ENCODE measurements at regions not wholly inside any gene's neighbourhood (a gene's known extent, or its start where the extent isn't known, plus 50 kb on each side); places are given as distances from the start of the nearest gene placed in this dataset.

DNA sequence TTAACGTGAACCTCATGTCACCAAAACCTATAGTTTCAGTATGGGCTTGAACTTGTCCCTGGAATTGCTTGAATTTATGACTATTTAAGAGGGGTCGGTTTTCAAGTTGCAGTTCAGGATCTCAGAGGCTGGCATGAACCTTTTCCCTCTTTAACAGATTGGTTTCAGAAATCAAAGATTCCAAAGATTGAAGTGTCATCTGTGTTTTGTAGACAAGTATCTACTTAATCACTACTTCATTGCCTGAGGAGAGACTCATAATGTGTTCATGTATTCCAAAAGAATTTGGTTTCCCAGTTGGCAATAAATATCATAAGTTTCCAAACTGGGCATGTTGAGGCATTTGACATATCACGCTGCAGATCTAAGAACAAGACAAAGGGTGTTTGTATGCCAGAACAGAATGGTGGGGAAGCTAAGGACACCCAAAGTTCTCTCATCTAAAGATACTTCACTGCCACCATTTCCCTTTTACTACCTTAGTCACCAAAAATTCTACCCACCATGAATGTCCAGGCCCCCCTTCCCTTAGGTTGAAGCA, 199.5 kb downstream of the NUAK1 start:
- no peak overlapping the region for H3K4me3 ChIP-seq (ENCODE audit: low read length in 3 of 3)
- no peaks in the 10 kb centered on the region for H3K27me3 ChIP-seq (ENCODE audit: control insufficient read depth in 3 of 3, insufficient read depth in 3 of 3, low read length in 3 of 3)
- no peaks in the 10 kb centered on the region for H3K36me3 ChIP-seq (ENCODE audit: control insufficient read depth in 3 of 3, insufficient read depth in 3 of 3, low read length in 3 of 3)
- H3K9ac ChIP-seq (ENCODE audit: low read depth in 1 of 3, low read length in 3 of 3) = no peak overlapping the region
- H3K27ac ChIP-seq (ENCODE audit: low read depth, low read length) = no peak overlapping the region
- no peaks in the 10 kb centered on the region for H3K9me3 ChIP-seq (ENCODE audit: control insufficient read depth in 3 of 3, low read length in 3 of 3)
- peaks cover 16 to 19% (median 17%) of the 10 kb centered on the region in 3 donors for H3K4me1 ChIP-seq (ENCODE audit: control insufficient read depth in 3 of 3, insufficient read depth in 3 of 3, low read length in 3 of 3)

DNA sequence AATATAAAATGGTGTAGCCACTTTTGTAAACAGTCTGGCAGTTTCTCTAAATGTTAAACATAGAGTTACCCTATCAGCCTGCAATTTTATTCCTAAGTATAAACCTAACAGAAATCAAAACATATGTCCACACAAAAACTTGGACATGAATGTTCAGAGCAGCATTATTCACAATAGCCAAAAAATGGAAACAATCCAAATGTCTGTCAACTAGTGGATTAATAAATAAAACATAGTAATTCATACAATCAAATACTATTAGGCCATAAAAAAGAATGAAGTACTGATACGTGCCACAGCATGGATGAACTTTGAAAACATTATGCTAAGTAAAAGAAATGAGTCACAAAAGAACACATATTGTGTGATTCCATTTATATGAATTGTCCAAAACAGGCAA, 196.5 kb downstream of the NUAK1 start:
- H3K4me3 ChIP-seq (ENCODE audit: low read length in 3 of 3) = no peak overlapping the region
- no peak overlapping the region for H3K27ac ChIP-seq (ENCODE audit: low read depth, low read length)
- H3K4me1 ChIP-seq (ENCODE audit: control insufficient read depth in 3 of 3, insufficient read depth in 3 of 3, low read length in 3 of 3) = no peaks in the 10 kb centered on the region
- no peak overlapping the region for H3K9ac ChIP-seq (ENCODE audit: low read depth in 1 of 3, low read length in 3 of 3)
- H3K9me3 ChIP-seq (ENCODE audit: control insufficient read depth in 3 of 3, low read length in 3 of 3) = no peaks in the 10 kb centered on the region
- H3K27me3 ChIP-seq (ENCODE audit: control insufficient read depth in 3 of 3, insufficient read depth in 3 of 3, low read length in 3 of 3) = no peaks in the 10 kb centered on the region
- H3K36me3 ChIP-seq (ENCODE audit: control insufficient read depth in 3 of 3, insufficient read depth in 3 of 3, low read length in 3 of 3) = no peaks in the 10 kb centered on the region

DNA sequence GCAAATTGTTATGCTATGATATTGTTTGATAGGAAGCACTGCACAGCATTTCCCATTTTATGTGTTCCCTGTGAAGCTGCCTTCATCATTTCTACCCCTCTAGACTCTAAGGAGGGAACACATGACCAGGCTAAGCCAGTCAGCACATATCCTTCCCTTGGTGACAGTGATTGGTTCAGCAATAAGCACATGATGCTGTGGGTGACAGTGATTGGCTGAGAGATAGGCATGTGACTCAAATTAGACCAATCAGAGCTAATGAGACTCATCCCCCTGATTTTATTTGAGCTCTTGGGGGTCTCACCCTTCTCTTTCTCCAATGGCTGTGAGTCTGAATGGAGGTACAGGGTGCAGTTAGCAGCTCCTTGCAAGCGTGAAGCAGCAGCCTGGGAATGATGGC, 195.2 kb downstream of the NUAK1 start:
- no peak overlapping the region for H3K27ac ChIP-seq (ENCODE audit: low read depth, low read length)

DNA sequence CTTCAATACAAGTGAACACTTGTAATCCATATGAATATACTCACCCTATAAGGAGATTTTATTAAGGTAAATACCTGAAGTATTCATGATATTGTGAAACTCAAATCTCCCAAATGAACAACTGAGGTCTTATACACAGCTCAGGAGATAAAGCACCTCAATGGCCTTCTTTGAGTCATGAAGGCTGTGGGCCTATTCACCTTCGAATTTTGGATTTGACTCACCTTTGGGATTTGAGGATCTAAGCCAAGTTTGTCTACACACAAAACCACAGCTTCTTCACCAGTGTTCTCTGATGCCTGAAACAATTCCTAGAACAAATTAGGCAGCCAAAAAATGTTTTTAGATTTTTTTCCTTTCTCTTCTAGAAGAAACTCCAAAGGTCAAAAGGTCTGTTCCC, 194.1 kb downstream of the NUAK1 start:
- H3K9me3 ChIP-seq (ENCODE audit: control insufficient read depth in 3 of 3, low read length in 3 of 3) = no peaks in the 10 kb centered on the region
- H3K4me1 ChIP-seq (ENCODE audit: control insufficient read depth in 3 of 3, insufficient read depth in 3 of 3, low read length in 3 of 3) = peaks cover 0 to 9% (median 0%) of the 10 kb centered on the region in 3 donors
- H3K27me3 ChIP-seq (ENCODE audit: control insufficient read depth in 3 of 3, insufficient read depth in 3 of 3, low read length in 3 of 3) = no peaks in the 10 kb centered on the region
- H3K4me3 ChIP-seq (ENCODE audit: low read length in 3 of 3) = no peak overlapping the region
- H3K36me3 ChIP-seq (ENCODE audit: control insufficient read depth in 3 of 3, insufficient read depth in 3 of 3, low read length in 3 of 3) = no peaks in the 10 kb centered on the region
- no peak overlapping the region for H3K9ac ChIP-seq (ENCODE audit: low read depth in 1 of 3, low read length in 3 of 3)
- H3K27ac ChIP-seq (ENCODE audit: low read depth, low read length) = no peak overlapping the region

More for the DNA sequence above, 195.2 kb downstream of the NUAK1 start:
- H3K9me3 ChIP-seq (ENCODE audit: control insufficient read depth in 3 of 3, low read length in 3 of 3) = no peaks in the 10 kb centered on the region
- no peaks in the 10 kb centered on the region for H3K27me3 ChIP-seq (ENCODE audit: control insufficient read depth in 3 of 3, insufficient read depth in 3 of 3, low read length in 3 of 3)
- H3K36me3 ChIP-seq (ENCODE audit: control insufficient read depth in 3 of 3, insufficient read depth in 3 of 3, low read length in 3 of 3) = no peaks in the 10 kb centered on the region
- no peak overlapping the region for H3K4me3 ChIP-seq (ENCODE audit: low read length in 3 of 3)
- H3K4me1 ChIP-seq (ENCODE audit: control insufficient read depth in 3 of 3, insufficient read depth in 3 of 3, low read length in 3 of 3) = peaks cover 0 to 6% (median 0%) of the 10 kb centered on the region in 3 donors
- no peak overlapping the region for H3K9ac ChIP-seq (ENCODE audit: low read depth in 1 of 3, low read length in 3 of 3)

DNA sequence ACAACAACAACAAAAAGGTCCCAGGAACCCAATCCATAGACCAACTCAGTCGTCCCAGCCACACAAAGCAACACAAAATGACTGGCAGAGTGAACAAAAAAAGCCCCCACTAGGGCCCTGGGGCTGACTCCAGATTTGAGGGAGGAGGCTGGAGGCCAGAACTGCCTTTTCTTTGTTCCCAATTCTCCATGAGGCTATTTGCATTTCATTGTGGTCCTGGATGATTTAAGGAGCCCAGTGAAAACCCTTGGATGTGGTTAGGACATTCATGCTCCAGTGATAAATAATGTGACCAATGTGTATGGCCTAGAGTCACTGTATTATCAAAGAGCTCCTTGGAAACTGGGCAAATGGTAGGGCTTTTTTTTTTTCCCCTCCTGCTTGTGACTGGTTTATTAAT, 192.9 kb downstream of the NUAK1 start:
- peaks cover 0 to 9% (median 0%) of the 10 kb centered on the region in 3 donors for H3K4me1 ChIP-seq (ENCODE audit: control insufficient read depth in 3 of 3, insufficient read depth in 3 of 3, low read length in 3 of 3)
- no peaks in the 10 kb centered on the region for H3K36me3 ChIP-seq (ENCODE audit: control insufficient read depth in 3 of 3, insufficient read depth in 3 of 3, low read length in 3 of 3)
- no peaks in the 10 kb centered on the region for H3K9me3 ChIP-seq (ENCODE audit: control insufficient read depth in 3 of 3, low read length in 3 of 3)
- no peaks in the 10 kb centered on the region for H3K27me3 ChIP-seq (ENCODE audit: control insufficient read depth in 3 of 3, insufficient read depth in 3 of 3, low read length in 3 of 3)
- no peak overlapping the region for H3K27ac ChIP-seq (ENCODE audit: low read depth, low read length)
- H3K9ac ChIP-seq (ENCODE audit: low read depth in 1 of 3, low read length in 3 of 3) = no peak overlapping the region
- H3K4me3 ChIP-seq (ENCODE audit: low read length in 3 of 3) = no peak overlapping the region

DNA sequence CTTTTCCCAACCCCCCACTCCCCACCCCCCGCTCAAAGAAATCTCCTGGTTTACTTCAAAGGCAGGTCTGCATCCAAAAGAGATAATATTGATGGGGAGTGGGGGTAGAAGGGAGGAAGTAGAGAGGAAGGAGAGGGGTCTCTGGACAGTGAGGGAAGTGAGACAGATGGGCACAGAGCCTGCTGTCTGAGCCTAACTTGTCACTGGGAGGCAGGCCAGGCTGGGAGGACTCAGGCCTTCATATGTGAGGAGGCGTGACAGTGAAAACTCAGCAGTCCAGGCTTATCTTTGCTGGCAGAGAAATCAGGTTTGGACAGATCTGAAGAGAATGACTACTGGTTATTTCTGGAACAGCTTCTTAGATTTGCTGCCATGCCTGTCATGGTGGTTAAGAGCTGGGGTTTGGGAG, 192.3 kb downstream of the NUAK1 start:
- H3K27me3 ChIP-seq (ENCODE audit: control insufficient read depth in 3 of 3, insufficient read depth in 3 of 3, low read length in 3 of 3) = no peaks in the 10 kb centered on the region
- no peak overlapping the region for H3K27ac ChIP-seq (ENCODE audit: low read depth, low read length)
- H3K9me3 ChIP-seq (ENCODE audit: control insufficient read depth in 3 of 3, low read length in 3 of 3) = no peaks in the 10 kb centered on the region
- no peak overlapping the region for H3K4me3 ChIP-seq (ENCODE audit: low read length in 3 of 3)
- H3K36me3 ChIP-seq (ENCODE audit: control insufficient read depth in 3 of 3, insufficient read depth in 3 of 3, low read length in 3 of 3) = no peaks in the 10 kb centered on the region
- no peak overlapping the region for H3K9ac ChIP-seq (ENCODE audit: low read depth in 1 of 3, low read length in 3 of 3)
- H3K4me1 ChIP-seq (ENCODE audit: control insufficient read depth in 3 of 3, insufficient read depth in 3 of 3, low read length in 3 of 3) = peaks cover 0 to 9% (median 0%) of the 10 kb centered on the region in 3 donors

DNA sequence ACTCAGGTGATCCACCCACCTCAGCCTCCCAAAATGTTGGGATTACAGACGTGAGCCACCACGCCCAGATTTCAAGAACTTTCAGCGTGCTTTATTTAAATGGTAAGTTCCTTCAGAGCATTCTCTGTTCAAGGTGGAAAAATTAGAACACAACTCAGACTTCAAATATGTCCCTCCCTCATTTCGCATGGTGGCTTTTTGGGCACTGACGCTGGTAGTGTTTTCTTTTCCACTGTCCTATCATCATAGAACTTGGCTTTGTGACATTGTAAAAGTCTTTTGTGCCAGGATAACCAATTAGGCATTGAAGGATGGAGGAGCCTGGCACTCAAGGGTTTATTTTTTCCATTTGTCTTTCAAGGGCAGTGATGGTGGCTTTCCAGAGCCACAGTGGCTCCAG, 190.8 kb downstream of the NUAK1 start:
- no peaks in the 10 kb centered on the region for H3K27me3 ChIP-seq (ENCODE audit: control insufficient read depth in 3 of 3, insufficient read depth in 3 of 3, low read length in 3 of 3)
- H3K4me1 ChIP-seq (ENCODE audit: control insufficient read depth in 3 of 3, insufficient read depth in 3 of 3, low read length in 3 of 3) = peaks cover 0 to 9% (median 0%) of the 10 kb centered on the region in 3 donors
- H3K9ac ChIP-seq (ENCODE audit: low read depth in 1 of 3, low read length in 3 of 3) = no peak overlapping the region
- H3K27ac ChIP-seq (ENCODE audit: low read depth, low read length) = no peak overlapping the region
- no peak overlapping the region for H3K4me3 ChIP-seq (ENCODE audit: low read length in 3 of 3)
- H3K36me3 ChIP-seq (ENCODE audit: control insufficient read depth in 3 of 3, insufficient read depth in 3 of 3, low read length in 3 of 3) = no peaks in the 10 kb centered on the region
- H3K9me3 ChIP-seq (ENCODE audit: control insufficient read depth in 3 of 3, low read length in 3 of 3) = no peaks in the 10 kb centered on the region

DNA sequence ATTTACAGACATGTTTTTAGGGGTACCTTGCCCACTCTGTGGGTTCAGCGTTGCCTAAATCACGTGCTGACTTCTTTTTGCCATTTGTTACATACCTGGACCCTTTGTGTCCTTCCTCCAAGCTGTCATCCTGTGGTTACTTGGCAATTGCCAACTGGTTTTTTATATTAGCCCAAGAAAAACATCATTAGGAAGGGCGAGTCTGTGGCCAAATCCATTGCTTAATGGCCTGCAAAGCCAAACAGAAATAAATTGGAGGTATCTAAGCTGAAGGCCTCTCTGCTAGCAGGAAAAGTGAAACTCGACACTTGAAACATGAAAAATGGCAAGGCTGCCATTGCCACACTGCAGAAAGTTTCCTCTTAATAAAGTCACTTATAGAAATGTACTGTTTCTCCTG, 190.4 kb downstream of the NUAK1 start:
- H3K27ac ChIP-seq (ENCODE audit: low read depth, low read length) = no peak overlapping the region

DNA sequence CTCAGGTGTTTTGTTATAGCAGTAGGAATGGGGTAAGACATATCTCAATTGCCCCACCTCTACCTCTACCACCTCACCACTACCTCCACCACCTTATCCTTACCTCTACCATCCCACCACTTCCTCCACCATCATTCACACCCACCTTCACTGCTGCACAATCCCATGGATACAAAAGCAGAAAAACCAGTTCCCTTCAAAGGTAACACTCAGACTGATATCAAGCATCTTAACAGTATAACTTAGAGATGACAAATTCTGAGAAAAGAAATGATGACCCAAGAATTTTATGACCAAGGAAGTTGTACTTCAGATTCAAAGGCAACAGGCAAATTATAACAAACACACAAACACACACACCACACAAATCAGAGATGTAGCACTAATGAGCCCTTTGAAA, 189.4 kb downstream of the NUAK1 start:
- Histone ChIP-seq H3K4me3 (ENCODE audit: low read length in 3 of 3) (no peak overlapping the region), H3K9me3 (ENCODE audit: control insufficient read depth in 3 of 3, low read length in 3 of 3) (no peaks in the 10 kb centered on the region), H3K9ac (ENCODE audit: low read depth in 1 of 3, low read length in 3 of 3) (no peak overlapping the region), H3K27ac (ENCODE audit: low read depth, low read length) (no peak overlapping the region), H3K27me3 (ENCODE audit: control insufficient read depth in 3 of 3, insufficient read depth in 3 of 3, low read length in 3 of 3) (no peaks in the 10 kb centered on the region), H3K36me3 (ENCODE audit: control insufficient read depth in 3 of 3, insufficient read depth in 3 of 3, low read length in 3 of 3) (no peaks in the 10 kb centered on the region), H3K4me1 (ENCODE audit: control insufficient read depth in 3 of 3, insufficient read depth in 3 of 3, low read length in 3 of 3) (peaks cover 0 to 9% (median 0%) of the 10 kb centered on the region in 3 donors)

More for the DNA sequence above, 190.4 kb downstream of the NUAK1 start:
- no peaks in the 10 kb centered on the region for H3K36me3 ChIP-seq (ENCODE audit: control insufficient read depth in 3 of 3, insufficient read depth in 3 of 3, low read length in 3 of 3)
- H3K9ac ChIP-seq (ENCODE audit: low read depth in 1 of 3, low read length in 3 of 3) = no peak overlapping the region
- no peaks in the 10 kb centered on the region for H3K9me3 ChIP-seq (ENCODE audit: control insufficient read depth in 3 of 3, low read length in 3 of 3)
- H3K4me1 ChIP-seq (ENCODE audit: control insufficient read depth in 3 of 3, insufficient read depth in 3 of 3, low read length in 3 of 3) = peaks cover 0 to 9% (median 0%) of the 10 kb centered on the region in 3 donors
- no peak overlapping the region for H3K4me3 ChIP-seq (ENCODE audit: low read length in 3 of 3)
- H3K27me3 ChIP-seq (ENCODE audit: control insufficient read depth in 3 of 3, insufficient read depth in 3 of 3, low read length in 3 of 3) = no peaks in the 10 kb centered on the region

DNA sequence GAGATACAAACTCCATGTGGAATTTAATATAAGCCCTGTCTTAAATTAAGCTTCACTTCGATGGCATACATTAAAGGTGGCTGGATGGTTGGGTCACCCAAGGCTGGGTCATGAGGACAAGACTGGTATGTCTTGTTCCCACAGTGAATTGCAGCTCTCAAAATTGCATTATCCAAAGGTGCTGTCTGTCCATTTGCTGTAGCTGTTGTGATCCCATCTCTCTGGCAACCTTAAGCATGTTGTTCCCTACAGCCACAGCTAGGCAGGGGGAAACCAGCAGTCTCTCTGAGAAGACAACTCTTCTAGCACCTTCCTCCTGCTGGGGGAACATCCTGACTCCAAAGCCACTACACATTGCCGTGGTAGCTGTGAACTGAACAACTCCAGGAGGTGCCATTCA, 187.0 kb downstream of the NUAK1 start:
- Histone ChIP-seq H3K27me3 (ENCODE audit: control insufficient read depth in 3 of 3, insufficient read depth in 3 of 3, low read length in 3 of 3) (no peaks in the 10 kb centered on the region), H3K36me3 (ENCODE audit: control insufficient read depth in 3 of 3, insufficient read depth in 3 of 3, low read length in 3 of 3) (no peaks in the 10 kb centered on the region), H3K4me3 (ENCODE audit: low read length in 3 of 3) (no peak overlapping the region), H3K27ac (ENCODE audit: low read depth, low read length) (no peak overlapping the region), H3K4me1 (ENCODE audit: control insufficient read depth in 3 of 3, insufficient read depth in 3 of 3, low read length in 3 of 3) (peaks cover 0 to 13% (median 0%) of the 10 kb centered on the region in 3 donors), H3K9ac (ENCODE audit: low read depth in 1 of 3, low read length in 3 of 3) (no peak overlapping the region), H3K9me3 (ENCODE audit: control insufficient read depth in 3 of 3, low read length in 3 of 3) (no peaks in the 10 kb centered on the region)
